ENCODE measurements at regions not wholly inside any gene's neighbourhood (a gene's known extent, or its start where the extent isn't known, plus 50 kb on each side); places are given as distances from the start of the nearest gene placed in this dataset.
A peak's percentile ranks its signal among the peaks of the same experiment; 100 is the strongest.
"Not testable (repeated sequence)": the region's sequence is repeated elsewhere in the genome, so short reads cannot be mapped to it uniquely, and the experiment has no call there.

GRCh38 chr20:51154708-51155690 lies 132.1 kb upstream of the KCNG1 start:
- DNase-seq: no peak

- no peak for DNase-seq
Measured at GRCh38 chr20:51153867-51154707, 131.2 kb upstream of the KCNG1 start.

- no peak for DNase-seq
Measured at GRCh38 chr20:51148941-51149340, 126.0 kb upstream of the KCNG1 start.

GRCh38 chr20:51144476-51144875 lies 121.6 kb upstream of the KCNG1 start:
- no peak for DNase-seq

GRCh38 chr20:51143652-51144051 lies 120.7 kb upstream of the KCNG1 start:
- DNase-seq: no peak

- DNase-seq: no peak
Measured at GRCh38 chr20:51142448-51142847, 119.5 kb upstream of the KCNG1 start.

GRCh38 chr20:51140671-51141070 lies 117.8 kb upstream of the KCNG1 start:
- no peak for DNase-seq

- no peak for DNase-seq
Measured at GRCh38 chr20:51139891-51140290, 117.0 kb upstream of the KCNG1 start.

GRCh38 chr20:51138576-51138975 lies 115.7 kb upstream of the KCNG1 start:
- DNase-seq: no peak

- DNase-seq: no peak
Measured at GRCh38 chr20:51137461-51137860, 114.6 kb upstream of the KCNG1 start.

GRCh38 chr20:51135926-51136715 lies 113.2 kb upstream of the KCNG1 start:
- DNase-seq: no peak

GRCh38 chr20:51134405-51134804 lies 111.5 kb upstream of the KCNG1 start:
- DNase-seq: no peak

- peak; percentile 16 for DNase-seq
Measured at GRCh38 chr20:51132279-51132678, 109.4 kb upstream of the KCNG1 start.

- DNase-seq: no peak
Measured at GRCh38 chr20:51131811-51132210, 108.9 kb upstream of the KCNG1 start.

- no peak for DNase-seq
Measured at GRCh38 chr20:51129147-51129776, 106.4 kb upstream of the KCNG1 start.

GRCh38 chr20:51128198-51128597 lies 105.3 kb upstream of the KCNG1 start:
- peak; percentile 92 for DNase-seq

- peak; percentile 25 for DNase-seq
Measured at GRCh38 chr20:51127713-51128112, 104.8 kb upstream of the KCNG1 start.

- no peak for DNase-seq
Measured at GRCh38 chr20:51126337-51126736, 103.4 kb upstream of the KCNG1 start.

- no peak for DNase-seq
Measured at GRCh38 chr20:51125780-51126179, 102.9 kb upstream of the KCNG1 start.

GRCh38 chr20:51125105-51125504 lies 102.2 kb upstream of the KCNG1 start:
- DNase-seq: no peak

- not testable (repeated sequence) for DNase-seq
Measured at GRCh38 chr20:51123887-51124286, 101.0 kb upstream of the KCNG1 start.

GRCh38 chr20:51122931-51123658 lies 100.2 kb upstream of the KCNG1 start:
- peak; percentile 9 for DNase-seq
